ENCODE measurements at regions not wholly inside any gene's neighbourhood (a gene's known extent, or its start where the extent isn't known, plus 50 kb on each side); places are given as distances from the start of the nearest gene placed in this dataset.

DNA sequence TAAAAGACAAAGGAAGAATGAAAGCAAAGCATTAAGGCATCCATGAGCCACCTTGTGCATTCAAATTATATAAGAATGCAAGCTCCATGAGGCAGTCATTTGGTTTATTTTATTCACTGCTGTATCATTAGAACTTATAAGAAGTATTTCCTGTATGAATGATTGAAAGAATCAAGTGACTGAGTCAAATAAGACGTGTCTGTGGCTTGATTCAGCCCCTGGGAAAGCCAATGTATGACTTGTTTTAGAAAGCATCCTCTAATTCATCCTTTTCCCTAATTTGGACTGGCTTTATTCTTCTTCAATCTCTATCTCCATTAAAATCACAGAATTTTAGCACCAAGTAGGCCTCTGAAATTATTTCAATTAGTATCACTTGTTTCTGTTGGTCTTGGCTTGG, 461.1 kb downstream of the LPIN1 start:
- Histone ChIP-seq H3K36me3 (ENCODE audit: control insufficient read depth, insufficient read depth, low read length) (no peaks in the 10 kb centered on the region), H3K9me3 (ENCODE audit: control insufficient read depth, low read length) (no peaks in the 10 kb centered on the region), H3K9ac (ENCODE audit: low read length) (no peak overlapping the region), H3K4me1 (ENCODE audit: control insufficient read depth, insufficient read depth, low read length) (no peaks in the 10 kb centered on the region), H3K27me3 (ENCODE audit: control insufficient read depth, insufficient read depth, low read length) (no peaks in the 10 kb centered on the region), H3K4me3 (ENCODE audit: low read length) (no peak overlapping the region)

GRCh38 chr2:12210016-12210933, 463.8 kb downstream of the LPIN1 start:
- Histone ChIP-seq H3K4me3 (ENCODE audit: low read length) (no peak overlapping the region), H3K9ac (ENCODE audit: low read length) (no peak overlapping the region), H3K27me3 (ENCODE audit: control insufficient read depth, insufficient read depth, low read length) (no peaks in the 10 kb centered on the region), H3K4me1 (ENCODE audit: control insufficient read depth, insufficient read depth, low read length) (no peaks in the 10 kb centered on the region), H3K36me3 (ENCODE audit: control insufficient read depth, insufficient read depth, low read length) (no peaks in the 10 kb centered on the region), H3K9me3 (ENCODE audit: control insufficient read depth, low read length) (no peaks in the 10 kb centered on the region)

- Histone ChIP-seq H3K36me3 (ENCODE audit: control insufficient read depth, insufficient read depth, low read length) (no peaks in the 10 kb centered on the region), H3K4me1 (ENCODE audit: control insufficient read depth, insufficient read depth, low read length) (no peaks in the 10 kb centered on the region), H3K9ac (ENCODE audit: low read length) (no peak overlapping the region), H3K9me3 (ENCODE audit: control insufficient read depth, low read length) (no peaks in the 10 kb centered on the region), H3K27me3 (ENCODE audit: control insufficient read depth, insufficient read depth, low read length) (no peaks in the 10 kb centered on the region), H3K4me3 (ENCODE audit: low read length) (no peak overlapping the region)
These were observed 465.1 kb downstream of the LPIN1 start for GRCh38 chr2:12211326-12212175.

- no peaks in the 10 kb centered on the region for H3K36me3 ChIP-seq (ENCODE audit: control insufficient read depth, insufficient read depth, low read length)
- no peaks in the 10 kb centered on the region for H3K27me3 ChIP-seq (ENCODE audit: control insufficient read depth, insufficient read depth, low read length)
- H3K4me3 ChIP-seq (ENCODE audit: low read length) = no peak overlapping the region
- H3K4me1 ChIP-seq (ENCODE audit: control insufficient read depth, insufficient read depth, low read length) = no peaks in the 10 kb centered on the region
- H3K9me3 ChIP-seq (ENCODE audit: control insufficient read depth, low read length) = no peaks in the 10 kb centered on the region
- H3K9ac ChIP-seq (ENCODE audit: low read length) = no peak overlapping the region
These were observed 466.6 kb downstream of the LPIN1 start for GRCh38 chr2:12212841-12213597.

- H3K4me3 ChIP-seq (ENCODE audit: low read length) = no peak overlapping the region
- H3K9ac ChIP-seq (ENCODE audit: low read length) = no peak overlapping the region
- H3K36me3 ChIP-seq (ENCODE audit: control insufficient read depth, insufficient read depth, low read length) = no peaks in the 10 kb centered on the region
- no peaks in the 10 kb centered on the region for H3K4me1 ChIP-seq (ENCODE audit: control insufficient read depth, insufficient read depth, low read length)
- no peaks in the 10 kb centered on the region for H3K27me3 ChIP-seq (ENCODE audit: control insufficient read depth, insufficient read depth, low read length)
- H3K9me3 ChIP-seq (ENCODE audit: control insufficient read depth, low read length) = no peaks in the 10 kb centered on the region
These were observed 470.7 kb downstream of the LPIN1 start for GRCh38 chr2:12217175-12217574.

DNA sequence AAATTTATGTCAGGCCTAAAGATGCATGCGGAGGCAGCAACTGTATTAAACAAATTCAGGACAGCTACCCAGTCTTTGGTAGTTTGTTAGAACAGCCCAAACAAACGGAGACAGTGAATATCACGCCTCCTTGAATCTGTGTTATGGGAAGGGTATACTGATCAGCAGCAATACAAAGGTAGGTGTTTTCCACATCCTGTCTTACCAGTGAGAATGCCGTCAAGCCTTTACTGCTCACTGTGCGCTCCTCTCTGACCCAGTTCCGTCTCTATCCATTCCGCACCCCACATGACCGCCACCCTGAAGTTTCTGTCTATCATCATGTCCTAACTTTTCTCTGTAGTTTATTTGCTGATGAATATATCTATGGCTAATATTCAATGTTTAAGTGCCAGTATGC, 473.3 kb downstream of the LPIN1 start:
- Histone ChIP-seq H3K27me3 (ENCODE audit: control insufficient read depth, insufficient read depth, low read length) (no peaks in the 10 kb centered on the region), H3K4me1 (ENCODE audit: control insufficient read depth, insufficient read depth, low read length) (no peaks in the 10 kb centered on the region), H3K4me3 (ENCODE audit: low read length) (no peak overlapping the region), H3K36me3 (ENCODE audit: control insufficient read depth, insufficient read depth, low read length) (no peaks in the 10 kb centered on the region), H3K9ac (ENCODE audit: low read length) (no peak overlapping the region), H3K9me3 (ENCODE audit: control insufficient read depth, low read length) (peaks cover 7% of the 10 kb centered on the region)

GRCh38 chr2:12221584-12221983, 475.2 kb downstream of the LPIN1 start:
- Histone ChIP-seq H3K4me3 (ENCODE audit: low read length) (no peak overlapping the region), H3K27me3 (ENCODE audit: control insufficient read depth, insufficient read depth, low read length) (no peaks in the 10 kb centered on the region), H3K36me3 (ENCODE audit: control insufficient read depth, insufficient read depth, low read length) (no peaks in the 10 kb centered on the region), H3K4me1 (ENCODE audit: control insufficient read depth, insufficient read depth, low read length) (no peaks in the 10 kb centered on the region), H3K9ac (ENCODE audit: low read length) (no peak overlapping the region), H3K9me3 (ENCODE audit: control insufficient read depth, low read length) (peaks cover 7% of the 10 kb centered on the region)

DNA sequence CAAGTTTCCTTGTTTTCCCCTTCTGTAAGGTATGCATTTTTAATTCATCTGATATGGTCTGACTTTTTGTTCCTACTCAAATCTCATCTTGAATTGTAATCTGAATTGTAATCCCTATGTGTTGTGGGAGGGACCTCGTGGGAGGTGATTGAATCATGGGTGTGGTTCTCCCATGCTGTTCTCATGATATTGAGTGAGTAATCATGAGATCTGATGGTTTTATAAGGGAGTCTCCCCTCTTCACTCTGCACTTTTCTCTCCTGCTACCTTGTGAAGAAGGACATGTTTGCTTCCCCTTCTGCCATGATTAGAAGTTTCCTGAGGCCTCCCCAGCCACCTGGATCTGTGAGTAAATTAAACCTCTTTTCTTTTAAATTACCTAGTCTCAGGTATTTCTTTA, 476.1 kb downstream of the LPIN1 start:
- H3K4me3 ChIP-seq (ENCODE audit: low read length) = no peak overlapping the region
- H3K36me3 ChIP-seq (ENCODE audit: control insufficient read depth, insufficient read depth, low read length) = no peaks in the 10 kb centered on the region
- H3K27me3 ChIP-seq (ENCODE audit: control insufficient read depth, insufficient read depth, low read length) = no peaks in the 10 kb centered on the region
- no peaks in the 10 kb centered on the region for H3K4me1 ChIP-seq (ENCODE audit: control insufficient read depth, insufficient read depth, low read length)
- H3K9ac ChIP-seq (ENCODE audit: low read length) = no peak overlapping the region
- peaks cover 7% of the 10 kb centered on the region for H3K9me3 ChIP-seq (ENCODE audit: control insufficient read depth, low read length)

DNA sequence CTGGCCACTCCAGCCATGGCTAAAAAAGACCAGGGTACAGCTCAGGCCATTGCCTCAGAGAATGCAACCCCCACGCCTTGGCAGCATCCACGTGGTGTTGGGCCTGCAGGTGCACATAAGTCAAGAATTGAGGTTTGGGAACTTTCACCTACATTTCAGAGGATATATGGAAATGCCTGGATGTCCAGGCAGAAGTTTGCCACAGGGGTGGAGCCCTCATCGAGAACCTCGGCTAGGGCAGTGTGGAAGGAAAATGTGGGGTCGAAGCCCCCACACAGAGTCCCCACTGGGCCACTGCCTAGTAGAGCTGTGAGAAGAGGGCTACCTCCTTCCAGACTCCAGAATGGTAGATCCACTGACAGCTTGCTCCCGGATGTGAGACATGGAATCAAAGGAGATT, 477.3 kb downstream of the LPIN1 start:
- no peaks in the 10 kb centered on the region for H3K27me3 ChIP-seq (ENCODE audit: control insufficient read depth, insufficient read depth, low read length)

GRCh38 chr2:12226653-12227052, 480.2 kb downstream of the LPIN1 start:
- Histone ChIP-seq H3K36me3 (ENCODE audit: control insufficient read depth, insufficient read depth, low read length) (no peaks in the 10 kb centered on the region), H3K9ac (ENCODE audit: low read length) (no peak overlapping the region), H3K9me3 (ENCODE audit: control insufficient read depth, low read length) (peaks cover 7% of the 10 kb centered on the region), H3K27me3 (ENCODE audit: control insufficient read depth, insufficient read depth, low read length) (no peaks in the 10 kb centered on the region), H3K4me3 (ENCODE audit: low read length) (no peak overlapping the region), H3K4me1 (ENCODE audit: control insufficient read depth, insufficient read depth, low read length) (no peaks in the 10 kb centered on the region)

More for the DNA sequence above, 477.3 kb downstream of the LPIN1 start:
- H3K4me1 ChIP-seq (ENCODE audit: control insufficient read depth, insufficient read depth, low read length) = no peaks in the 10 kb centered on the region
- no peak overlapping the region for H3K9ac ChIP-seq (ENCODE audit: low read length)
- H3K9me3 ChIP-seq (ENCODE audit: control insufficient read depth, low read length) = peaks cover 7% of the 10 kb centered on the region
- no peaks in the 10 kb centered on the region for H3K36me3 ChIP-seq (ENCODE audit: control insufficient read depth, insufficient read depth, low read length)
- no peak overlapping the region for H3K4me3 ChIP-seq (ENCODE audit: low read length)

- Histone ChIP-seq H3K9me3 (ENCODE audit: control insufficient read depth, low read length) (peaks cover 7% of the 10 kb centered on the region), H3K36me3 (ENCODE audit: control insufficient read depth, insufficient read depth, low read length) (no peaks in the 10 kb centered on the region), H3K27me3 (ENCODE audit: control insufficient read depth, insufficient read depth, low read length) (no peaks in the 10 kb centered on the region), H3K4me1 (ENCODE audit: control insufficient read depth, insufficient read depth, low read length) (no peaks in the 10 kb centered on the region), H3K9ac (ENCODE audit: low read length) (no peak overlapping the region), H3K4me3 (ENCODE audit: low read length) (no peak overlapping the region)
These were observed 481.6 kb downstream of the LPIN1 start for GRCh38 chr2:12227941-12228608.

Measured in mucosa of stomach (tissue), 1 donor.